ENCODE measurements at regions not wholly inside any gene's neighbourhood (a gene's known extent, or its start where the extent isn't known, plus 50 kb on each side); places are given as distances from the start of the nearest gene placed in this dataset.

DNA sequence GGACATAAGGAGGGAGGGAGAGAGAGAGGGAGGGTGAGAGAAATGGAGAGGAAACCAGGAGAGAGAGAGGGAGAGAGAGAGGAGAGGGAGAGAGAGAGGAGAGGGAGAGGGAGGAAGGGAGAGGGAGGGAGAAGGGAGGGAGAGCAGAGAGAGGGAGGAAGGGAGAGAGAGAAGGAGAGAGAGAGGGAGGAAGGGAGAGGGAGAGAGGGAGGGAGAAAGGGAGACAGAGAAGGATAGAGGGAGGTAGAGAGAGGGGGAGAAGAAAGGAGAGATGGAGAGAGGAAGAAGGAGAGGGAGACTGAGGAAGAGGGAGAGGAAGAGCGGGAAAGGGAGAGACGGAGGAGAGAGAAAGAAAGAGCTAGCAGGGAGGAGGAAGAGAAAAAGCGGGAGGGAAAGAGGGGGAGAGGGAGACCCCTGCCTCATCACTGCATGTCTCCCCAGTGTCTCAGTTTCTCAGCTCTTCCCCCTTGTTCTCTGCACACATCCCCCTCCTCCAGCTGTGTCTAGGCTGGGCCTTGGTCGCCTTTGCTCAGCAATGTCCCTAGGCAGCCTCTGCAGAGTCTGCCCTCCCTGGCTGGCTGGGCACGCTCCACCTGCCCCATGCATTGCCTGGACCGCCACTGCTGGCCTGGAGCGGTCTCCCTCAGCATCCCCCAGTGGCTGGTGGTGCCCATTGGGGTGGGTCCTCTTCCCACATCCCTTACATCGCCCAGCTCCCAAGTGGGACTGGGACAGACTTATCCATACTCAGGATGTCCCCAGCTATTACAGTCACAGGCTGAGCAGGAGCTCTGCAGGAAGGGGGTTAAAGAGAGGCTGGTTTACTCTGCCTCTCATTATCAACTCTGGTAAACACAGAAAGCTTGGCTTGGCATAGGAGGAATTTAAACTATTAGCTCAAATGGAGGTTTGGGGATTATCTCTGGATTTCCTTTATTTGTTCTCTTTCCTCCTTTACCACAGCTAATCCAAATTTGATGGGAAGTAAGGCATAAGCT lies 85.7 kb upstream of the APCDD1 start:
- TF ChIP-seq, protein P1, sequence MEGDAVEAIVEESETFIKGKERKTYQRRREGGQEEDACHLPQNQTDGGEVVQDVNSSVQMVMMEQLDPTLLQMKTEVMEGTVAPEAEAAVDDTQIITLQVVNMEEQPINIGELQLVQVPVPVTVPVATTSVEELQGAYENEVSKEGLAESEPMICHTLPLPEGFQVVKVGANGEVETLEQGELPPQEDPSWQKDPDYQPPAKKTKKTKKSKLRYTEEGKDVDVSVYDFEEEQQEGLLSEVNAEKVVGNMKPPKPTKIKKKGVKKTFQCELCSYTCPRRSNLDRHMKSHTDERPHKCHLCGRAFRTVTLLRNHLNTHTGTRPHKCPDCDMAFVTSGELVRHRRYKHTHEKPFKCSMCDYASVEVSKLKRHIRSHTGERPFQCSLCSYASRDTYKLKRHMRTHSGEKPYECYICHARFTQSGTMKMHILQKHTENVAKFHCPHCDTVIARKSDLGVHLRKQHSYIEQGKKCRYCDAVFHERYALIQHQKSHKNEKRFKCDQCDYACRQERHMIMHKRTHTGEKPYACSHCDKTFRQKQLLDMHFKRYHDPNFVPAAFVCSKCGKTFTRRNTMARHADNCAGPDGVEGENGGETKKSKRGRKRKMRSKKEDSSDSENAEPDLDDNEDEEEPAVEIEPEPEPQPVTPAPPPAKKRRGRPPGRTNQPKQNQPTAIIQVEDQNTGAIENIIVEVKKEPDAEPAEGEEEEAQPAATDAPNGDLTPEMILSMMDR (IDR thresholded peaks at IDR 0.05; ENCODE audit: unreplicated experiment in 3 of 3), result no peak
- Mint-ChIP-seq H3K9me3 (peaks cover 3% of the 10 kb centered on the region), H3K27ac (no peak overlapping the region), H3K4me1 (no peaks in the 10 kb centered on the region), H3K4me3 (no peak overlapping the region), H3K36me3 (ENCODE audit: low read depth) (no peaks in the 10 kb centered on the region), H3K27me3 (ENCODE audit: low read depth) (peaks cover 31% of the 10 kb centered on the region)

DNA sequence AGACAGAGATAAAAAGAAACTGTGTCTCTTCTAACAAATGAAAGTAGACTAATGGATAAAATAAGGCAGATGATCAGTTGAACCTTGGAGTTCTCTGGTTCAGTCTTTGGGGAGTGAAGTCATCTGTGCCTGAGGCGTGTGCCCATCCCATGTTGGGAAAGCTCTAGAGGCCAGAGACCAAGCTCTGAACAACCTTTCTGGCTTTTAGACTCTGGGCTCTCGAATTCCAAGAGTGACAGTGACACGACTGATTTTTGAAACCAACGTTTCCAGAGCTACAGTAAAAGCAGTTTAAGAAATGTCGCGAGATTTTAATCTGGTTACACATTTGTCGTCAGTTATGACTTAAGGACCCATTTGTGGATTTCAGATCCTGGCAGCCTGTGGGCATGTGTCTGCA lies 83.7 kb upstream of the APCDD1 start:
- Mint-ChIP-seq H3K4me1 (peaks cover 7% of the 10 kb centered on the region), H3K9me3 (no peaks in the 10 kb centered on the region), H3K27ac (no peak overlapping the region), H3K36me3 (ENCODE audit: low read depth) (no peaks in the 10 kb centered on the region), H3K27me3 (ENCODE audit: low read depth) (peaks cover 42% of the 10 kb centered on the region), H3K4me3 (no peak overlapping the region)
- TF ChIP-seq, protein P1 (IDR thresholded peaks at IDR 0.05; ENCODE audit: unreplicated experiment in 3 of 3), result no peak

DNA sequence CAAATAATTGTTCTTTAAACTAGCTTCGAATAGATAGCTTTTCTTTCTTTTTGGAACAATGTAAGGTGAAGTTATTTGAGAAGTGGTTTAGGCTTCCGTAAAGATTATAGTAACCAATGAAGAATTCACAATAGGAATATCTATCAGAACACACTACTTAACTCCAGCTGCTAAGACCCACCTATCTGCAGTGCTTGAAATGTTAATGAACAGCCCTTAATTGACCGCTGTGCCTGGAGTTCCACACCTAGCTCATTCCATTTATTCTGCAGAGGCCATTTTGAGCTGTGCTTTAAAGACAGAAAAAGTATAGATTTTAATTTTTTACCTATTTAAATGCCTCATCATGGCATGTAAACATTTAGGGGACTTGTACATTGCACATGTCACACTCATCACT lies 83.3 kb upstream of the APCDD1 start:
- TF ChIP-seq, protein P1 (IDR thresholded peaks at IDR 0.05; ENCODE audit: unreplicated experiment in 3 of 3), result no peak
- Mint-ChIP-seq H3K27me3 (ENCODE audit: low read depth) (peaks cover 42% of the 10 kb centered on the region), H3K4me1 (peaks cover 9% of the 10 kb centered on the region), H3K36me3 (ENCODE audit: low read depth) (no peaks in the 10 kb centered on the region), H3K9me3 (no peaks in the 10 kb centered on the region), H3K27ac (no peak overlapping the region), H3K4me3 (no peak overlapping the region)

DNA sequence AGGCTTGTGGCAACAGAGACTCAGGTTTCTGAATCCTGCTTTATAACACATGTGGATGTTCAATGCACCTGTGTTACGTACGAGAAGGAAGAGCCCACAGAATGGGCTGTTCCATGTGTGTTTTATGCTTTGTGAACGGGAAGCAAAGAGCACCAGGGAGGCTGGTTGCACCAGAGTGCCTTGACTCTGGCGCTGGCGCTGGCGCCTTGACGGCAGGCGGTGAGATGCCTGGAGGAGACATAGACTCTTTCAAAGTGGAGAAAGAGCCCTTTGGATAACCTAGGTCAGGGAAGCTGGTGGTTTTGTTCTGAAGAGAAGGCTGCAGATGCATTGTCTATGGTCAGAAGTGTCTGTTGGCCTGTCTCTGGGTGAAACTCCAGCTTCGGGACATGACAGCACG lies 80.2 kb upstream of the APCDD1 start:
- no peaks in the 10 kb centered on the region for H3K36me3 Mint-ChIP-seq (ENCODE audit: low read depth)
- peaks cover 34% of the 10 kb centered on the region for H3K27me3 Mint-ChIP-seq (ENCODE audit: low read depth)
- H3K4me3 Mint-ChIP-seq, result no peak overlapping the region
- peaks cover 37% of the 10 kb centered on the region for H3K4me1 Mint-ChIP-seq
- peak overlapping the region in 1 of 3 experiments; percentile 62 for H3K27ac Mint-ChIP-seq
- TF ChIP-seq, protein P1 (IDR thresholded peaks at IDR 0.05; ENCODE audit: unreplicated experiment in 3 of 3), result no peak
- H3K9me3 Mint-ChIP-seq, result no peaks in the 10 kb centered on the region

DNA sequence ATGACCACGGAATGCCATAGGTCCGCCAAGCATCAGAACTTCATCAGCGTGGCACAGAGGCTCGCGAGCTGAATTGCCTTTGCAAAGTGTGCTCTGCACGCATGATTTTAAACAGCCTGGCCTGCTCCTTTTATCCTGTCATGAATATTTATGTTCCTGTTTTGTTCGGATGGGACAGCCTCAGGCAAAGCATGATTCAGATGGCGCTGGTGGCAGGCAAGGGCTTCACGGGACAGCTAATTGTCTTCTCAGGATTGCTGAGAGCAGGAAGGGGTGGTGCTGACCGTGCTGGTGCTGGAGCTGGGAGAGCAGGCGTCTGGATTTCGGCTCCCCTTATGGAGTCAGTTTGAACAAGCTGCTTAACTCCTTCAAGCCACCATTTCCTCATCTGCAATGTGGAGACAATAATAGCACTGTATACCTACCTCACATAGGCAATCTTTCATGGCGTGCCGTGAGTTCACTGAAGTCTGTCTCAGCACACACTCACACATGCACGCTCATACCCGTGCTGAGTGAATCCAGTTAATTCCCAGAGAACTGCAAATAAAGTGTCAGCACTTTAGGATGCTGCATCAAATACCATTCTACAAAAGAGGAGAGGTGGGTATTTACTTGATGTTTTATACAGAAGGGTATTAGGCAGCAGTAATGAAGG lies 79.7 kb upstream of the APCDD1 start:
- TF ChIP-seq, protein P1 (IDR thresholded peaks at IDR 0.05; ENCODE audit: unreplicated experiment in 3 of 3), result no peak
- Mint-ChIP-seq H3K36me3 (ENCODE audit: low read depth) (no peaks in the 10 kb centered on the region), H3K4me1 (peaks cover 43% of the 10 kb centered on the region), H3K4me3 (no peak overlapping the region), H3K9me3 (no peaks in the 10 kb centered on the region), H3K27ac (peak overlapping the region; percentile 40 to 62 (median 45)), H3K27me3 (ENCODE audit: low read depth) (peaks cover 32% of the 10 kb centered on the region)

Data from nephron (organoid).